ENCODE measurements at regions not wholly inside any gene's neighbourhood (a gene's known extent, or its start where the extent isn't known, plus 50 kb on each side); places are given as distances from the start of the nearest gene placed in this dataset.

GRCh38 chr3:87426918-87427317 is 150.5 kb upstream of the POU1F1 start:
- no peak for TF ChIP-seq CTCF (IDR thresholded peaks at IDR 0.05; ENCODE audit: low read depth, low read length)
- no peak for TF ChIP-seq EZH2phosphoT487 (IDR thresholded peaks at IDR 0.05; ENCODE audit: low read depth)

Measured in OCI-LY3 (cell line).